ENCODE measurements at regions not wholly inside any gene's neighbourhood (a gene's known extent, or its start where the extent isn't known, plus 50 kb on each side); places are given as distances from the start of the nearest gene placed in this dataset.
A peak's percentile ranks its signal among the peaks of the same experiment; 100 is the strongest.

- H3K27me3 ChIP-seq = no peaks in the 10 kb centered on the region
- H3K4me1 ChIP-seq = no peaks in the 10 kb centered on the region
- H3K27ac ChIP-seq = no peak overlapping the region
- H3K9me3 ChIP-seq = no peaks in the 10 kb centered on the region
- no peaks in the 10 kb centered on the region for H3K36me3 ChIP-seq
- TF ChIP-seq CTCF (IDR thresholded peaks at IDR 0.05) = no peak
- no peak for DNase-seq (ENCODE audit: low spot score)
- H3K4me3 ChIP-seq = no peak overlapping the region
Observed at GRCh38 chr15:91789136-91789535, 64.4 kb upstream of the SLCO3A1 start.

GRCh38 chr15:91790836-91791235 lies 62.7 kb upstream of the SLCO3A1 start:
- Histone ChIP-seq H3K4me1 (no peaks in the 10 kb centered on the region), H3K27ac (no peak overlapping the region), H3K4me3 (no peak overlapping the region), H3K36me3 (no peaks in the 10 kb centered on the region), H3K9me3 (no peaks in the 10 kb centered on the region), H3K27me3 (no peaks in the 10 kb centered on the region)
- DNase-seq (ENCODE audit: low spot score) = no peak
- TF ChIP-seq CTCF (IDR thresholded peaks at IDR 0.05) = no peak

- H3K27me3 ChIP-seq = no peaks in the 10 kb centered on the region
- H3K4me3 ChIP-seq = no peak overlapping the region
- H3K9me3 ChIP-seq = no peaks in the 10 kb centered on the region
- H3K4me1 ChIP-seq = no peaks in the 10 kb centered on the region
- no peak for TF ChIP-seq CTCF (IDR thresholded peaks at IDR 0.05)
- DNase-seq (ENCODE audit: low spot score) = no peak
- H3K36me3 ChIP-seq = no peaks in the 10 kb centered on the region
- H3K27ac ChIP-seq = no peak overlapping the region
Observed at GRCh38 chr15:91793771-91794170, 59.7 kb upstream of the SLCO3A1 start.

- TF ChIP-seq CTCF (IDR thresholded peaks at IDR 0.05) = no peak
- H3K9me3 ChIP-seq = no peaks in the 10 kb centered on the region
- no peak overlapping the region for H3K27ac ChIP-seq
- DNase-seq (ENCODE audit: low spot score) = no peak
- H3K4me1 ChIP-seq = no peaks in the 10 kb centered on the region
- H3K27me3 ChIP-seq = no peaks in the 10 kb centered on the region
- H3K36me3 ChIP-seq = no peaks in the 10 kb centered on the region
- no peak overlapping the region for H3K4me3 ChIP-seq
Observed at GRCh38 chr15:91795235-91795634, 58.3 kb upstream of the SLCO3A1 start.

GRCh38 chr15:91801836-91802534 lies 51.5 kb upstream of the SLCO3A1 start:
- peaks cover 0 to 11% of the 10 kb centered on the region in 2 donors for H3K4me1 ChIP-seq
- no peaks in the 10 kb centered on the region for H3K27me3 ChIP-seq
- no peak overlapping the region for H3K4me3 ChIP-seq
- H3K36me3 ChIP-seq = no peaks in the 10 kb centered on the region
- TF ChIP-seq CTCF (IDR thresholded peaks at IDR 0.05) = no peak
- H3K27ac ChIP-seq = peak overlapping the region; percentile 68 to 83
- DNase-seq (ENCODE audit: low spot score) = no peak
- H3K9me3 ChIP-seq = no peaks in the 10 kb centered on the region

- Histone ChIP-seq H3K9me3 (no peaks in the 10 kb centered on the region), H3K27me3 (no peaks in the 10 kb centered on the region), H3K27ac (peak overlapping the region; percentile 59 to 83), H3K4me3 (no peak overlapping the region), H3K4me1 (peaks cover 0 to 11% of the 10 kb centered on the region in 2 donors), H3K36me3 (no peaks in the 10 kb centered on the region)
- no peak for DNase-seq (ENCODE audit: low spot score)
- no peak for TF ChIP-seq CTCF (IDR thresholded peaks at IDR 0.05)
Observed at GRCh38 chr15:91803260-91803659, 50.2 kb upstream of the SLCO3A1 start.
